DMS53 treated with DMSO at 0.1 percent for 48 hours (cell line): ENCODE measurements at regions not wholly inside any gene's neighbourhood (a gene's known extent, or its start where the extent isn't known, plus 50 kb on each side); places are given as distances from the start of the nearest gene placed in this dataset.
"Not testable (repeated sequence)": the region's sequence is repeated elsewhere in the genome, so short reads cannot be mapped to it uniquely, and the experiment has no call there.

Source experiments
- DNase-seq: peaks from one replicate; lab custom pipeline; 2025; ENCODE audit not compliant: unreplicated experiment; lab: John Stamatoyannopoulos, UW

- DNase-seq = not testable (repeated sequence)
Observed at GRCh38 chr3:178348561-178349217, 187.5 kb upstream of the KCNMB2 start.

GRCh38 chr3:178349218-178349596 is 187.0 kb upstream of the KCNMB2 start:
- DNase-seq = not testable (repeated sequence)

GRCh38 chr3:178350763-178351162 is 185.5 kb upstream of the KCNMB2 start:
- no peak for DNase-seq

GRCh38 chr3:178352326-178353005 is 183.8 kb upstream of the KCNMB2 start:
- DNase-seq = no peak

- DNase-seq = no peak
Observed at GRCh38 chr3:178353006-178353694, 183.1 kb upstream of the KCNMB2 start.

- no peak for DNase-seq
Observed at GRCh38 chr3:178359728-178360127, 176.5 kb upstream of the KCNMB2 start.

- DNase-seq = not testable (repeated sequence)
Observed at GRCh38 chr3:178363048-178363447, 173.2 kb upstream of the KCNMB2 start.

- no peak for DNase-seq
Observed at GRCh38 chr3:178367817-178368617, 168.2 kb upstream of the KCNMB2 start.

- no peak for DNase-seq
Observed at GRCh38 chr3:178369006-178369405, 167.2 kb upstream of the KCNMB2 start.

- DNase-seq = no peak
Observed at GRCh38 chr3:178369811-178370210, 166.4 kb upstream of the KCNMB2 start.

GRCh38 chr3:178370387-178370786 is 165.8 kb upstream of the KCNMB2 start:
- no peak for DNase-seq

GRCh38 chr3:178381555-178381954 is 154.7 kb upstream of the KCNMB2 start:
- no peak for DNase-seq

GRCh38 chr3:178381971-178382448 is 154.2 kb upstream of the KCNMB2 start:
- DNase-seq = no peak

- DNase-seq = no peak
Observed at GRCh38 chr3:178382449-178383061, 153.7 kb upstream of the KCNMB2 start.

- DNase-seq = no peak
Observed at GRCh38 chr3:178384321-178385230, 151.7 kb upstream of the KCNMB2 start.

GRCh38 chr3:178385280-178385952 is 150.8 kb upstream of the KCNMB2 start:
- DNase-seq = peak; percentile 42

- DNase-seq = no peak
Observed at GRCh38 chr3:178386401-178386800, 149.8 kb upstream of the KCNMB2 start.

GRCh38 chr3:178386880-178387279 is 149.4 kb upstream of the KCNMB2 start:
- no peak for DNase-seq

- no peak for DNase-seq
Observed at GRCh38 chr3:178388473-178388872, 147.8 kb upstream of the KCNMB2 start.
